MM.1S (cell line): ENCODE measurements at regions not wholly inside any gene's neighbourhood (a gene's known extent, or its start where the extent isn't known, plus 50 kb on each side); places are given as distances from the start of the nearest gene placed in this dataset.

Experiments used
- DNase-seq: peaks from one replicate; pipeline ENCODE4 v3.0.0-alpha.2; 2015
- H2AFZ ChIP-seq: fragments of 300-600 bp; sonication (generic); 2 replicates; pipeline ENCODE4 v1.6.0; 2016; ENCODE audit warnings: antibody characterized with exemption, low read length
- H3F3A ChIP-seq: fragments of 300-600 bp; sonication (generic); 2 replicates; pipeline ENCODE4 v1.6.1; 2016; ENCODE audit warnings: mild to moderate bottlenecking, antibody characterized with exemption, low read length, moderate library complexity, mixed read lengths; ENCODE audit not compliant: insufficient read depth
- H3K27ac ChIP-seq: fragments of 300-600 bp; sonication (generic); 2 replicates; pipeline ENCODE4 v1.5.1; 2016; ENCODE audit warnings: mild to moderate bottlenecking, low read length
- H3K27me3 ChIP-seq: fragments of 300-600 bp; sonication (generic); replicated peaks from 2 replicates; pipeline ENCODE4 v1.6.0; 2016; ENCODE audit warnings: low read length; ENCODE audit not compliant: insufficient read depth
- H3K36me3 ChIP-seq: fragments of 300-600 bp; sonication (generic); replicated peaks from 2 replicates; pipeline ENCODE4 v1.6.1; 2016; ENCODE audit warnings: mild to moderate bottlenecking, low read length, mixed read lengths; ENCODE audit not compliant: insufficient read depth
- H3K4me1 ChIP-seq: fragments of 300-600 bp; sonication (generic); 2 replicates; pipeline ENCODE4 v1.6.1; 2016; ENCODE audit warnings: low read length, mixed read lengths
- H3K4me2 ChIP-seq: fragments of 300-600 bp; sonication (generic); 2 replicates; pipeline ENCODE4 v1.6.0; 2016; ENCODE audit warnings: low read depth, low read length
- H3K4me3 ChIP-seq: fragments of 300-600 bp; sonication (generic); 2 replicates; pipeline ENCODE4 v1.5.1; 2016; ENCODE audit warnings: low read length, mixed read lengths
- H3K79me2 ChIP-seq: fragments of 300-600 bp; sonication (generic); 2 replicates; pipeline ENCODE4 v1.6.1; 2016; ENCODE audit warnings: mixed run types, low read length, mixed read lengths
- H3K9ac ChIP-seq: fragments of 300-600 bp; sonication (generic); 2 replicates; pipeline ENCODE4 v1.6.1; 2016; ENCODE audit warnings: low read length, mixed read lengths
- H3K9me2 ChIP-seq: fragments of 300-600 bp; sonication (generic); replicated peaks from 2 replicates; pipeline ENCODE4 v1.6.1; 2016; ENCODE audit warnings: mild to moderate bottlenecking, low read length, mixed read lengths; ENCODE audit not compliant: insufficient read depth
- H3K9me3 ChIP-seq: fragments of 300-600 bp; sonication (generic); replicated peaks from 2 replicates; pipeline ENCODE4 v1.6.1; 2016; ENCODE audit warnings: mild to moderate bottlenecking, low read length, mixed read lengths; ENCODE audit not compliant: insufficient read depth
- H4K20me1 ChIP-seq: fragments of 300-600 bp; sonication (generic); 2 replicates; pipeline ENCODE4 v1.6.1; 2016; ENCODE audit warnings: mild to moderate bottlenecking, low read length, moderate library complexity, mixed read lengths; ENCODE audit not compliant: insufficient read depth
- EZH2 ChIP-seq: fragments of 300-600 bp; sonication (generic); optimal IDR thresholded peaks from 2 replicates; pipeline ENCODE3; 2017; ENCODE audit warnings: low read depth, mild to moderate bottlenecking, antibody characterized with exemption, low read length, mixed read lengths
- EZH2phosphoT487 ChIP-seq: fragments of 300-600 bp; sonication (generic); IDR thresholded peaks from 2 replicates; pipeline ENCODE4 v1.6.1; 2018; ENCODE audit warnings: antibody characterized with exemption, low read length
- TF ChIP-seq, protein P1 (sequence below): fragments of 300-600 bp; sonication (generic); IDR thresholded peaks from 2 replicates; pipeline ENCODE4 v1.5.1; 2016; ENCODE audit warnings: antibody characterized with exemption, low read length, mixed read lengths

DNA sequence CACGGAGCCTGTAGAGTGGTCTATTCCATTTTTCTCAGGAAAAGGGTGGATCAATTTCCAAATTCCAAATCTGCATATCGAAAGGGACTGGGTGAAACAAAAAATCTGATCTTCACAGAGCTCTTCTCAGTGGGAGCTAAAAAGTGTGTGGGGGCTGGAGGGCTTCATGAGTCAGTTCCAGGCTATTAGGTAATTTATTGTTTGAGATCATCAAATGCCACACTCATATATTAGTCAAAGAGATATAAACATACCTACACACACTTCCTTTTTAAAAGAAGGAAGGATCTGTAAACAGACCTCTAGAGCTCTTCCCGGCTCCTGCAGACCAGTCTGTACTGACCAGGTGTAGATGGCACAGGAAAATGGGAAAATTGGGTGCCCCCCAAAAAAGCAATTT is 175.4 kb downstream of the ZBTB18 start:
- Histone ChIP-seq H3K9ac (no peak overlapping the region), H3K4me3 (no peak overlapping the region), H3K4me1 (no peaks in the 10 kb centered on the region), H3K9me3 (no peaks in the 10 kb centered on the region), H3K27me3 (no peaks in the 10 kb centered on the region), H2AFZ (no peak overlapping the region), H3K27ac (no peak overlapping the region), H3K36me3 (no peaks in the 10 kb centered on the region), H3K79me2 (no peaks in the 10 kb centered on the region), H4K20me1 (no peaks in the 10 kb centered on the region), H3F3A (no peaks in the 10 kb centered on the region), H3K4me2 (no peak overlapping the region), H3K9me2 (no peaks in the 10 kb centered on the region)
- no peak for DNase-seq
- TF ChIP-seq, protein P1, sequence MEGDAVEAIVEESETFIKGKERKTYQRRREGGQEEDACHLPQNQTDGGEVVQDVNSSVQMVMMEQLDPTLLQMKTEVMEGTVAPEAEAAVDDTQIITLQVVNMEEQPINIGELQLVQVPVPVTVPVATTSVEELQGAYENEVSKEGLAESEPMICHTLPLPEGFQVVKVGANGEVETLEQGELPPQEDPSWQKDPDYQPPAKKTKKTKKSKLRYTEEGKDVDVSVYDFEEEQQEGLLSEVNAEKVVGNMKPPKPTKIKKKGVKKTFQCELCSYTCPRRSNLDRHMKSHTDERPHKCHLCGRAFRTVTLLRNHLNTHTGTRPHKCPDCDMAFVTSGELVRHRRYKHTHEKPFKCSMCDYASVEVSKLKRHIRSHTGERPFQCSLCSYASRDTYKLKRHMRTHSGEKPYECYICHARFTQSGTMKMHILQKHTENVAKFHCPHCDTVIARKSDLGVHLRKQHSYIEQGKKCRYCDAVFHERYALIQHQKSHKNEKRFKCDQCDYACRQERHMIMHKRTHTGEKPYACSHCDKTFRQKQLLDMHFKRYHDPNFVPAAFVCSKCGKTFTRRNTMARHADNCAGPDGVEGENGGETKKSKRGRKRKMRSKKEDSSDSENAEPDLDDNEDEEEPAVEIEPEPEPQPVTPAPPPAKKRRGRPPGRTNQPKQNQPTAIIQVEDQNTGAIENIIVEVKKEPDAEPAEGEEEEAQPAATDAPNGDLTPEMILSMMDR: no peak
- TF ChIP-seq EZH2: no peak
- no peak for TF ChIP-seq EZH2phosphoT487

- no peaks in the 10 kb centered on the region for H4K20me1 ChIP-seq
- no peaks in the 10 kb centered on the region for H3K79me2 ChIP-seq
- H3K36me3 ChIP-seq: no peaks in the 10 kb centered on the region
- no peaks in the 10 kb centered on the region for H3F3A ChIP-seq
- H2AFZ ChIP-seq: no peak overlapping the region
- no peak overlapping the region for H3K4me2 ChIP-seq
- H3K9me2 ChIP-seq: no peaks in the 10 kb centered on the region
- H3K9me3 ChIP-seq: no peaks in the 10 kb centered on the region
- no peak overlapping the region for H3K9ac ChIP-seq
- TF ChIP-seq EZH2 (no peak), EZH2phosphoT487 (no peak)
- TF ChIP-seq, protein P1: no peak
- no peak for DNase-seq
- no peak overlapping the region for H3K27ac ChIP-seq
- H3K4me1 ChIP-seq: no peaks in the 10 kb centered on the region
- no peak overlapping the region for H3K4me3 ChIP-seq
- no peaks in the 10 kb centered on the region for H3K27me3 ChIP-seq
Observed at GRCh38 chr1:244230470-244230869, 179.4 kb downstream of the ZBTB18 start.

- H3K9ac ChIP-seq: no peak overlapping the region
- no peaks in the 10 kb centered on the region for H3K9me2 ChIP-seq
- no peaks in the 10 kb centered on the region for H3K27me3 ChIP-seq
- DNase-seq: no peak
- no peak overlapping the region for H2AFZ ChIP-seq
- H3F3A ChIP-seq: no peaks in the 10 kb centered on the region
- H3K27ac ChIP-seq: no peak overlapping the region
- H3K79me2 ChIP-seq: no peaks in the 10 kb centered on the region
- no peak overlapping the region for H3K4me3 ChIP-seq
- TF ChIP-seq EZH2 (no peak), EZH2phosphoT487 (no peak)
- TF ChIP-seq, protein P1: no peak
- H4K20me1 ChIP-seq: no peaks in the 10 kb centered on the region
- no peaks in the 10 kb centered on the region for H3K9me3 ChIP-seq
- H3K4me2 ChIP-seq: no peak overlapping the region
- no peaks in the 10 kb centered on the region for H3K36me3 ChIP-seq
- H3K4me1 ChIP-seq: no peaks in the 10 kb centered on the region
Observed at GRCh38 chr1:244231193-244231571, 180.1 kb downstream of the ZBTB18 start.
